Vagina (tissue), 2 donors: ENCODE measurements at regions not wholly inside any gene's neighbourhood (a gene's known extent, or its start where the extent isn't known, plus 50 kb on each side); places are given as distances from the start of the nearest gene placed in this dataset.

ENCODE experiments used
- DNase-seq, 2 donors: peaks; one replicate each; pipeline ENCODE4 v3.0.0-alpha.2; 2017; ENCODE audit errors: extremely low spot score in 2 of 2
- H3K27ac ChIP-seq: fragments of 200-600 bp; sonication (generic); one replicate; pipeline ENCODE4 v1.5.1; 2019
- H3K27me3 ChIP-seq: fragments of 200-600 bp; sonication (generic); one replicate; pipeline ENCODE4 v1.5.1; 2019
- H3K36me3 ChIP-seq, 2 donors: fragments of 200-600 bp; sonication (generic); one replicate each; pipeline ENCODE4 v1.5.1; 2017 to 2019
- H3K4me1 ChIP-seq: fragments of 200-600 bp; sonication (generic); one replicate; pipeline ENCODE4 v1.5.1; 2019
- H3K4me3 ChIP-seq, 2 donors: fragments of 200-600 bp; sonication (generic); 1 replicate in 1 of 2; 2 replicates in 1 of 2; pipeline ENCODE4 v1.5.1; 2016 to 2019
- H3K9me3 ChIP-seq: fragments of 200-600 bp; sonication (generic); one replicate; pipeline ENCODE4 v1.5.1; 2019
- POLR2A ChIP-seq, 2 donors: fragments of 450-650 bp; IDR thresholded peaks; one replicate each; pipeline ENCODE4 v1.6.1; 2017; ENCODE audit warnings: antibody characterized with exemption in 2 of 2, mild to moderate bottlenecking in 2 of 2, moderate library complexity in 2 of 2
- POLR2AphosphoS5 ChIP-seq, 2 donors: sonication (generic); formaldehyde crosslinking; IDR thresholded peaks; one replicate each; pipeline ENCODE4 v1.9.0; 2017; ENCODE audit warnings: antibody characterized with exemption in 2 of 2, mild to moderate bottlenecking in 2 of 2, low read depth in 1 of 2; ENCODE audit not compliant: insufficient read depth in 1 of 2
- intact Hi-C: fragments of 100-400 bp; cut with DNase I; formaldehyde crosslinking; loops from one replicate; pipeline ENCODE4 v1.15.1; 2023
- TF ChIP-seq, protein P1 (sequence below), 3 experiments: fragments of 450-650 bp in 2 of 3; fragments of 200-600 bp in 1 of 3; sonication (generic) in 1 of 3; IDR thresholded peaks; one replicate each; pipeline ENCODE4 v1.5.1; 2017 to 2019; ENCODE audit warnings: antibody characterized with exemption in 3 of 3, mild to moderate bottlenecking in 2 of 3, moderate library complexity in 2 of 3

DNA sequence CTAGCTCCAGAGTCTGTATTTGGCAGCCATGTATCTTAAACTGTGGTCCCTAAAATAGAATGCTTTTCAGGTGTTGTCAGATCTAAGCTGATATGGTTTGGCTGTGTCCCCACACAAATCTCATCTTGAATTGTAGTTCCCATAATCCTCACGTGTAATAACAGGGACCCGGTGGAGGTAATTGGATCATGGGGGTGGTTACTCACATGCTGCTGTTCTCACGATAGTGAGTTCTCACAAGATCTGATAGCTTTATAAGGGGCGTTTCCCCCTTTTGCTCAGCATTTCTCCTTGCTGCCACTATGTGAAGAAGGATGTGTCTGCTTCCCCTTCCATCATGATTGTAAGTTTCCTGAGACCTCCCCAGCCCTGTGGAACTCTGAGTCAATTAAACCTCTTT lies 199.9 kb upstream of the ISX start:
- H3K36me3 ChIP-seq, result no peaks in the 10 kb centered on the region
- intact Hi-C loops, result no loop called here
- no peak for DNase-seq
- H3K27me3 ChIP-seq, result no peaks in the 10 kb centered on the region
- no peaks in the 10 kb centered on the region for H3K9me3 ChIP-seq
- peak overlapping the region; percentile 39 for H3K27ac ChIP-seq
- TF ChIP-seq POLR2A (IDR thresholded peaks at IDR 0.05) (no peak), POLR2AphosphoS5 (IDR thresholded peaks at IDR 0.05; ENCODE audit: insufficient read depth in 1 of 2, low read depth in 1 of 2) (no peak)
- TF ChIP-seq, protein P1, sequence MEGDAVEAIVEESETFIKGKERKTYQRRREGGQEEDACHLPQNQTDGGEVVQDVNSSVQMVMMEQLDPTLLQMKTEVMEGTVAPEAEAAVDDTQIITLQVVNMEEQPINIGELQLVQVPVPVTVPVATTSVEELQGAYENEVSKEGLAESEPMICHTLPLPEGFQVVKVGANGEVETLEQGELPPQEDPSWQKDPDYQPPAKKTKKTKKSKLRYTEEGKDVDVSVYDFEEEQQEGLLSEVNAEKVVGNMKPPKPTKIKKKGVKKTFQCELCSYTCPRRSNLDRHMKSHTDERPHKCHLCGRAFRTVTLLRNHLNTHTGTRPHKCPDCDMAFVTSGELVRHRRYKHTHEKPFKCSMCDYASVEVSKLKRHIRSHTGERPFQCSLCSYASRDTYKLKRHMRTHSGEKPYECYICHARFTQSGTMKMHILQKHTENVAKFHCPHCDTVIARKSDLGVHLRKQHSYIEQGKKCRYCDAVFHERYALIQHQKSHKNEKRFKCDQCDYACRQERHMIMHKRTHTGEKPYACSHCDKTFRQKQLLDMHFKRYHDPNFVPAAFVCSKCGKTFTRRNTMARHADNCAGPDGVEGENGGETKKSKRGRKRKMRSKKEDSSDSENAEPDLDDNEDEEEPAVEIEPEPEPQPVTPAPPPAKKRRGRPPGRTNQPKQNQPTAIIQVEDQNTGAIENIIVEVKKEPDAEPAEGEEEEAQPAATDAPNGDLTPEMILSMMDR (IDR thresholded peaks at IDR 0.05), result no peak
- H3K4me1 ChIP-seq, result peaks cover 20% of the 10 kb centered on the region
- H3K4me3 ChIP-seq, result no peak overlapping the region

DNA sequence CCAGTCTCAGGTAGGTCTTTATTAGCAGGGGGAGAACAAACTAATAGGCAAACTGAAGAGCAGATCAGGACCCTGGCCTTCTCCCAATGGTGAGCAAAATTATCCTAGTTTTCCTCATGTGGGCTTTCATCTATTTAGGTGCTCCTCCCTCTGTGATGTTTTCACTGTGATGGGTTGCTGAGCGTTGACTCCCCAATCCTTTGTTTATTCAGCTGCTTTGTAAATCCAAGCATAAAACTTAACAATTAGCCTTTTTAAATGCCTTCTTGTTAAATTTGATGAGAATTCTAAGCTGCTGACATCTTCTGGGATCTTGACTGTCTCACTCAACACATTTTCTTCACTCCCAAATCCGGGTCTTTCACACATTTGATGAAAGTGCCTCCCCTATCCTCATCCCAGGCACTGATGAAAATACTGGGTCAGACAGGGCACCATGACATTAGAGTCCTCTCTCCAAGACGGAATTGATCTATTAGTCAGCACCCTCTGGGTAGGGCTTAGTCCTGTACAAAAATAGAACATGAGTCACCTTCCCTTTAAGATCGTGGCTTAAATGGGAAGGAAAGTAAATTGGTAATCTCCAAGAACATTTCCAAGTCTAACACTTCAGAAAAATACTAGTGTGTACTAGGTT lies 199.3 kb upstream of the ISX start:
- H3K36me3 ChIP-seq, result no peaks in the 10 kb centered on the region
- H3K27ac ChIP-seq, result peak overlapping the region; percentile 39
- H3K9me3 ChIP-seq, result no peaks in the 10 kb centered on the region
- no peak overlapping the region for H3K4me3 ChIP-seq
- DNase-seq, result no peak
- TF ChIP-seq, protein P1 (IDR thresholded peaks at IDR 0.05), result no peak
- TF ChIP-seq POLR2AphosphoS5 (IDR thresholded peaks at IDR 0.05; ENCODE audit: insufficient read depth in 1 of 2, low read depth in 1 of 2) (no peak), POLR2A (IDR thresholded peaks at IDR 0.05) (no peak)
- no peaks in the 10 kb centered on the region for H3K27me3 ChIP-seq
- intact Hi-C loops, result no loop called here
- peaks cover 20% of the 10 kb centered on the region for H3K4me1 ChIP-seq

DNA sequence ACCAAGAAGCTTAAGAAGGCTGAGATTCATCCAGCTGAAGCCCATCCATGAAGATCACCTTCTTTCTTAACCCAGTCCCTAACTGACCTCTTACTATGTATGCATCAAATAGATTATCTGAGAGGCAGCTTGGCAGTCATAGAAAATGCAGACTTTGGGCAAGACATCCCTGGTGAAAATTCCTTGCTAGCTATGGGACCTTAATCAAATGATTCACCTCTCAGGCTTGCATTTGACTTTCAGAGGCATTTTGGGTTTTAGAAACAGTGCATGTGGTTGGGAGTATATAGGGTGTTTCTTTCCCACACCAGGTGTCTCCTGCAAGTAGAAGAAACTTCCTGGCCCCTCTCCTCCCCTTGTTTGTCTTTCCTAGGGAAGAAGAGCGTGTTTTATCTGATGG lies 188.5 kb upstream of the ISX start:
- no peaks in the 10 kb centered on the region for H3K27me3 ChIP-seq
- intact Hi-C loops, result no loop called here
- no peak overlapping the region for H3K27ac ChIP-seq
- no peak for DNase-seq
- H3K9me3 ChIP-seq, result no peaks in the 10 kb centered on the region
- TF ChIP-seq POLR2AphosphoS5 (IDR thresholded peaks at IDR 0.05; ENCODE audit: insufficient read depth in 1 of 2, low read depth in 1 of 2) (no peak), POLR2A (IDR thresholded peaks at IDR 0.05) (no peak)
- TF ChIP-seq, protein P1 (IDR thresholded peaks at IDR 0.05), result no peak
- H3K36me3 ChIP-seq, result no peaks in the 10 kb centered on the region
- no peak overlapping the region for H3K4me3 ChIP-seq
- H3K4me1 ChIP-seq, result peaks cover 6% of the 10 kb centered on the region

DNA sequence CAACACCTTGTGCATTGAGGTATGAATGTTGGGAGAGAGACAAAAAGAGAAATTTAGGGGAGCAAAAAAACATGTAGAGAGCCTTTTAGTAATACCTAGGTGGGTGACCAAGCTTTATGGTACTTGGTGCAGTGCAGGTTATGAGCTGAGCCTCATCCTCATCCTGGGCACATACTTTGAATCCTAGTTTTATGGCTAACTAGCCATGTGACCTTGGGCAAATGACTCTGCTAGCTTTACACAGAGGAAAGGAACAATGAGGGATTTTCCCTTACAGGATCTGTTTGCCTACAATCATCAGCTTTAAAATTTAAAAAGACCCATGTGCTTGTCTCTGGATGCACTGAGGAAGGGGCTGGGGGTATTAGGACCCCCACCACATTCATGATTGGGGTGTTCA lies 187.8 kb upstream of the ISX start:
- intact Hi-C loops, result no loop called here
- H3K27ac ChIP-seq, result no peak overlapping the region
- H3K36me3 ChIP-seq, result no peaks in the 10 kb centered on the region
- H3K4me1 ChIP-seq, result peaks cover 6% of the 10 kb centered on the region
- no peak for DNase-seq
- no peak for TF ChIP-seq POLR2A (IDR thresholded peaks at IDR 0.05)
- TF ChIP-seq, protein P1 (IDR thresholded peaks at IDR 0.05), result no peak
- TF ChIP-seq POLR2AphosphoS5 (IDR thresholded peaks at IDR 0.05; ENCODE audit: insufficient read depth in 1 of 2, low read depth in 1 of 2), result no peak
- no peaks in the 10 kb centered on the region for H3K27me3 ChIP-seq
- H3K9me3 ChIP-seq, result no peaks in the 10 kb centered on the region
- no peak overlapping the region for H3K4me3 ChIP-seq

DNA sequence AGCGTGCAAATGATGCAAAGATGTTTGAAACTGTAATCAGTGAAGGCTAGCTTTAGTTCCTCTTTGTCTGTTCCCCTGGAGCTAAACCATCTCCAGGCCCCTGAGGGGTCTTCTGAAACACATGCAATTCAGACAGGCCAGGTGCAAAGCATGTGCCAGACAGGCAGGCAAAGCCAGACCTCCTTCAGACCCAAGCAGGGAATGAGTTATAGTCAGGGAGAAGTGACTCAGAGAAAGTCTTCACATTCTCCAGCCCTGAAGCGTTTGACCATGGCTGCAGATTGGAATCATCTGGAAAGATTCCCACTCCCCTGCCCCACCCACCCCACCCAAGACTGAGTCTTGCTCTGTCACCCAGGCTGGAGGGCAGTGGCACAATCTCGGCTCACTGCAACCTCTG lies 187.0 kb upstream of the ISX start:
- H3K9me3 ChIP-seq, result no peaks in the 10 kb centered on the region
- no peak overlapping the region for H3K27ac ChIP-seq
- H3K4me1 ChIP-seq, result peaks cover 6% of the 10 kb centered on the region
- H3K4me3 ChIP-seq, result no peak overlapping the region
- no peaks in the 10 kb centered on the region for H3K27me3 ChIP-seq
- intact Hi-C loops, result no loop called here
- no peaks in the 10 kb centered on the region for H3K36me3 ChIP-seq
- TF ChIP-seq POLR2AphosphoS5 (IDR thresholded peaks at IDR 0.05; ENCODE audit: insufficient read depth in 1 of 2, low read depth in 1 of 2) (no peak), POLR2A (IDR thresholded peaks at IDR 0.05) (no peak)
- TF ChIP-seq, protein P1 (IDR thresholded peaks at IDR 0.05), result no peak
- no peak for DNase-seq
